SK-N-MC (cell line): ENCODE measurements at regions not wholly inside any gene's neighbourhood (a gene's known extent, or its start where the extent isn't known, plus 50 kb on each side); places are given as distances from the start of the nearest gene placed in this dataset.

Experiments used
- EZH2 ChIP-seq: fragments of 200-600 bp; sonication (generic); IDR thresholded peaks from one replicate; pipeline ENCODE4 v1.6.1; 2017; ENCODE audit warnings: antibody characterized with exemption
- POLR2AphosphoS5 ChIP-seq: IDR thresholded peaks from 2 replicates; pipeline ENCODE4 v1.6.1; 2012; ENCODE audit warnings: mild to moderate bottlenecking, low read depth, low read length, borderline replicate concordance

- TF ChIP-seq POLR2AphosphoS5 = no peak
- no peak for TF ChIP-seq EZH2
These were observed 307.8 kb downstream of the C11orf87 start for GRCh38 chr11:109729761-109730160.
